ENCODE measurements at regions not wholly inside any gene's neighbourhood (a gene's known extent, or its start where the extent isn't known, plus 50 kb on each side); places are given as distances from the start of the nearest gene placed in this dataset.

DNA sequence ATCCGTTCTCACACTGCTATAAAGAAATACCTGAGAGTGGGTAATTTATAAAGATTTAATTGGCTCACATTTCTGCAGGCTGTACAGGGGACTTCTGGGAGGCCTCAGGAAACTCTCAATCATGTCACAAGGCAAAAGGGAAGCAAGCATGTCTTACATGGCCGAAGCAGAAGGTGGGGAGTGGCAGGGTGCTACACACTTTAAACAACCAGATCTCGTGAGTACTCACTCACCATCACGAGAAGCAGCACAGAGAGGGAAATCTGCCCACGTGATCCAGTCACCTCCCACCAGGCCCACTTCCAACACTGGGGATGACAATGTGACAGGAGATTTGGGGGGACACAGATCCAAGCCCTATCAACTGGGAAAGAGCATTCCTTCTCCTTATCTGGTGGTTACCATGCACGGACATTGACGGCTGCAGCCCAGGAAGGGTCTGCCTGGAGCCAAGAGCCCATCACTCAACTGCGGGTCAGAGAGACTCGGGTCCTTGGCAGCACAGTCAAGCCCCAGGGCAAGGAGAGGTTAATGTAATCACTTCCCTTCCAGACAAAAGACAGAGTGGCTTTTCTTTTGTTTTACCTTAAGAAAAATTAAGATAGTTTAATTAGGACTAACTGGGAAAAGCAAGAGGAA, 112.3 kb upstream of the CST7 start:
- DNase-seq (ENCODE audit: low read depth in 2 of 2): no peak
- H3K4me3 ChIP-seq (replicated peaks in 1 of 2; ENCODE audit: low read depth in 2 of 2, low read length in 2 of 2): no peak overlapping the region
- TF ChIP-seq, protein P1, sequence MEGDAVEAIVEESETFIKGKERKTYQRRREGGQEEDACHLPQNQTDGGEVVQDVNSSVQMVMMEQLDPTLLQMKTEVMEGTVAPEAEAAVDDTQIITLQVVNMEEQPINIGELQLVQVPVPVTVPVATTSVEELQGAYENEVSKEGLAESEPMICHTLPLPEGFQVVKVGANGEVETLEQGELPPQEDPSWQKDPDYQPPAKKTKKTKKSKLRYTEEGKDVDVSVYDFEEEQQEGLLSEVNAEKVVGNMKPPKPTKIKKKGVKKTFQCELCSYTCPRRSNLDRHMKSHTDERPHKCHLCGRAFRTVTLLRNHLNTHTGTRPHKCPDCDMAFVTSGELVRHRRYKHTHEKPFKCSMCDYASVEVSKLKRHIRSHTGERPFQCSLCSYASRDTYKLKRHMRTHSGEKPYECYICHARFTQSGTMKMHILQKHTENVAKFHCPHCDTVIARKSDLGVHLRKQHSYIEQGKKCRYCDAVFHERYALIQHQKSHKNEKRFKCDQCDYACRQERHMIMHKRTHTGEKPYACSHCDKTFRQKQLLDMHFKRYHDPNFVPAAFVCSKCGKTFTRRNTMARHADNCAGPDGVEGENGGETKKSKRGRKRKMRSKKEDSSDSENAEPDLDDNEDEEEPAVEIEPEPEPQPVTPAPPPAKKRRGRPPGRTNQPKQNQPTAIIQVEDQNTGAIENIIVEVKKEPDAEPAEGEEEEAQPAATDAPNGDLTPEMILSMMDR (IDR thresholded peaks at IDR 0.05; ENCODE audit: low read depth, low read length): no peak

DNA sequence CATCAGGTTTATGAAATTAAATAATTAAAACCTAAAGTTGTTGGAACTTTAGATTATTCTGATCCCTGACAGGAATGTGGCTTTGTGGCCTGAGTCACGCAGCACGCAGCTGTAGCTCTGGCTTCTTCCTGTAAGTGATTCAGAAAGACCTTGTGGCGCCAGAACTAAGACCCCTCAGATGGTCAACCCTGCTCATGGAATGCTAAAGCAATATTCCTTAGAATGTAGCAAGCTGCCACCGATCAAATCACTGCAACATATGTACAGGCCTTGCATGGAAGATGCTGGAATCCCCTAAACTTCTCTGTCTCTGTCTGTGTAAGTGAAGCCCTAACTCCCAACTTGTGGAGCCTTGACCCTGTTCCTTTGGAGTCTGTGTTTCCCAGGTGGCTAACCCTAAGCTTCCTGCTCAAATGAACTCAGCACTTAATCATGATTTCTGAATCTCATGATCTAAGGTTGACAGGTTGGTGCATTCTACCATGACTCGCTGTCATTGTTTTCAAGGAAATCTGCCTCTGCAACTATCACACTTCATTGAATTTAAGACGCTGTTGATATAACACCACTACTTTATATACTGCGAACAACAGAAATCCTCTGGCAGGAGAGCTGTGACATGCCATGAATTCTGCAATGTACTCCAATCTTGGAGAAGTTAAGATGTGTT, 111.2 kb upstream of the CST7 start:
- DNase-seq (ENCODE audit: low read depth in 2 of 2): peak; percentile 3 to 4
- TF ChIP-seq, protein P1 (IDR thresholded peaks at IDR 0.05; ENCODE audit: low read depth, low read length): no peak
- H3K4me3 ChIP-seq (replicated peaks in 1 of 2; ENCODE audit: low read depth in 2 of 2, low read length in 2 of 2): no peak overlapping the region

DNA sequence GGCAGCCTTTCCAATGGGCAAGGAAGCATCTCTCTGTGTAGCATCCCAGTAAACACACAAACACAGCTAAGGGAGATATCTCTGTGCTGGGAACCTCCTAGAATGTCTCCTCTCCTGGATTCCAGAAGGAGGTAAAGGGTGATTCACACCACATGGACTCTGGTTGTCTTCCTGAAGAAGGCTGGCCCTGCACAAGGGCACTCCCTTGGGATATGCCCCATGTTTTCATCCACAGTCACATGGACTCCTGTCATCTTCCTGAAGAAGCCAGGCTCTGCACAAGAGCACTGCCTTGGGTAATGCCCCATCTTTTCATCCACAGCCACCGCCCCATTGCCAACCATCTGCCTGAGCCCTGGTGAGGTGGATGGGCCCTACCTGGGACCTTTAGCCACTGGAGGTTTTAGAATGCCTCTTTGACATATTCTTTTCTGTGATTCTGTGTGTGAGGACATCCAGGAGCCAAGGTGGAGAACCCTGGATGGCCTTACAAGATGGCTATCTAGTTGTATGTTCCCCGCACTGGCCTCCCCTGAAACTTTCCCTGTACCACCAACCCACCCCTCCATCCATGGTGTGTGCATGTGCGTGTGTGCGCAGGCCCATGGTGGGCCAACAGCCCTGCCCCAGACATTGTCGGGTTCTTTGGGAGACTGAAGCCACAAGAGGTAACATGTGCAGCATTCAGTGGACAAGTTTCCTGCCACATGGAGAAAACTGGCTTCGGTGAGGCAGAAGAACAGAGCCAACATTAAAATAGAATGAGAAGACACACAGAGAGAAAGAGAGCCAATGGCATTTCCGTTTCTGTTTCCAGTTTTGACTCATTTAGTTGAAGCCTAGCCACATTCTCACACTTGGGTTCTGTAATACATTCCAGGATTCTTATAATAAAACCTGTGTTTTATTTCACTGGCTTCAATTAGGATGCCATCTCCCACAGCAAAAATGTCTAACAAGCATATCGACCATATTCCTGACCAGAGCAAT, 110.2 kb upstream of the CST7 start:
- DNase-seq (ENCODE audit: low read depth in 2 of 2): peak; percentile 3 to 11
- no peak overlapping the region for H3K4me3 ChIP-seq (replicated peaks in 1 of 2; ENCODE audit: low read depth in 2 of 2, low read length in 2 of 2)
- TF ChIP-seq, protein P1 (IDR thresholded peaks at IDR 0.05; ENCODE audit: low read depth, low read length): no peak

DNA sequence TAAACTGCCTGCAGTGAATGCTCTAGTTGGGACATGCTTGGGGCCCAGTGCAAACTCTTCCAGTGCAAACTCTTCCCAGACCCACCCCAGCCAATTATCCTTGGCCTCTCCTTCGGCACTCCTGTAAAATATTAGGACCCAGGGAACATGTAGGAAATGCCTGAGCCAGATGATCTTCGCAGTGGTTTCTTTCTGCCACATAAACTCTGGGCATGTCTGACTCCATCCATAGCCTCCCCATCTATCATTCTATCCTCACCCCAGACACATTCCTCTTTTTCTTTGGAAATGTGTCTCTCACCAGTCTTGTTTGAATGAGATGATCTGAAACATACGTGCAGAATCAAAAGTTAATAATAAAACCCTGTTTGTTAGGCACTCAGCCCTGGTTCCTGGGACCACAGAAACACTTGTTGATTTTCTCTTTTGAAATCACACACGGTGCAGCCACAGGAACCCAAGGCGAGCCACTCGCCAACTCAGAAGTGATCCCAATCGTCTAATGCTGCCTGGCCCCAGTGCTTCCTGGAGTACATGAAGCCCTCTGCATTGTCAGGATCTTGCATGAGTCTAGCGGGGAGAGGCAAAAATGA, 108.9 kb upstream of the CST7 start:
- no peak overlapping the region for H3K4me3 ChIP-seq (replicated peaks in 1 of 2; ENCODE audit: low read depth in 2 of 2, low read length in 2 of 2)
- DNase-seq (ENCODE audit: low read depth in 2 of 2): no peak
- TF ChIP-seq, protein P1 (IDR thresholded peaks at IDR 0.05; ENCODE audit: low read depth, low read length): no peak

DNA sequence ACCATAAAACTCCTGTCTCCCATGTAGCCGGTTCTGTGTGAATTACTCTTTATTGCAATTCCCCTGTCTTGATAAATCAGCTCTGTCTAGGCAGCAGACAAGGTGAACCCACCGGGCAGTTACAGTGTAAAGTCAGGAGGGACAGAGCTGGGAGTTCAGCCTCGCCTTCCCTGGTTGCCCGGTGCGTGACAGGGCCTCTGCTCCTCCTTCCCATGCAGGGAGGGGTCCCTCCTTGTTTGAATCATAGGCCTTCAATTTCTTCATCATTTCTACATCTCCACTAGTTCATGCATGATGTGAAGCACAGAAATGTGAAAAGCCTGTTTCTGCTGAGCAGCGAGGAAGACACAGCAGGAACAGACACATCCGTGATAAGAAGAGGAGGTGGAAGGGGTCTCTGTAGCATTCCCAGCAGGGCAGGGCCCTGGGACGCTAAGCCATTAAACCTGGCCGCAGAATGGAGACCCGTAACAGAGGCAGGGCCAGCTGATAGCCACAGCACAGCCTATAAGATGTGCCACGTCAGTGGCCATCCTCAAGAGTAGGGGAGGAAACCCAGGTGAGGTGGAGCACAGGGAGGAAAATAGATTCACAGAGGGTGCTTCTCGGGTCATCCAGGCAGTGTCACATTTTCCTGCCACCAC, 106.7 kb upstream of the CST7 start:
- no peak for DNase-seq (ENCODE audit: low read depth in 2 of 2)
- no peak overlapping the region for H3K4me3 ChIP-seq (replicated peaks in 1 of 2; ENCODE audit: low read depth in 2 of 2, low read length in 2 of 2)
- TF ChIP-seq, protein P1 (IDR thresholded peaks at IDR 0.05; ENCODE audit: low read depth, low read length): no peak

All from cardiac fibroblast (primary cell).